B cell (primary cell): ENCODE measurements at regions not wholly inside any gene's neighbourhood (a gene's known extent, or its start where the extent isn't known, plus 50 kb on each side); places are given as distances from the start of the nearest gene placed in this dataset.

Experiments
- ATAC-seq: fragments of 200-7000 bp; cut with Tn5 transposase; one replicate; pipeline ENCODE4 v1.10.0; 2021; ENCODE audit warnings: low read depth, mild to moderate bottlenecking, moderate number of reproducible peaks, moderate library complexity
- CTCF ChIA-PET: fragments of 350-600 bp; sonication (Branson Sonifier 250); formaldehyde crosslinking; loops from one replicate; lab custom pipeline; 2021; ENCODE audit warnings: antibody characterized with exemption, inconsistent platforms; lab: Charles Lee
- POLR2A ChIA-PET: fragments of 350-600 bp; sonication (Branson Sonifier 250); formaldehyde crosslinking; loops from one replicate; lab custom pipeline; 2021; ENCODE audit warnings: antibody characterized with exemption; lab: Charles Lee
- DNase-seq: peaks from one replicate; pipeline ENCODE4 v3.0.0; 2013
- H2AFZ ChIP-seq: 2 replicates; pipeline ENCODE4 v1.6.1; 2012; ENCODE audit warnings: mild to moderate bottlenecking, low read depth, low read length; ENCODE audit not compliant: insufficient read depth, poor library complexity, severe bottlenecking
- H3K27ac ChIP-seq, 2 donors: 1 replicate in 1 of 2; 2 replicates in 1 of 2; pipeline ENCODE4 v1.5.1; 2012 to 2013; ENCODE audit warnings: low read length in 2 of 2, mild to moderate bottlenecking in 2 of 2, moderate library complexity in 1 of 2
- H3K27me3 ChIP-seq, 4 experiments: fragments of 200-600 bp in 1 of 4; sonication (generic) in 1 of 4; replicated peaks in 1 of 4; 1 replicate in 2 of 4; 2 replicates in 2 of 4; pipeline versions ENCODE4 v1.6.1 to v1.7.0; 2013 to 2016; ENCODE audit warnings: low read length in 3 of 4, mild to moderate bottlenecking in 2 of 4, mixed read lengths in 1 of 4, moderate library complexity in 1 of 4; ENCODE audit not compliant: insufficient read depth in 4 of 4, control insufficient read depth in 3 of 4; ENCODE audit errors: control extremely low read depth in 1 of 4
- H3K36me3 ChIP-seq, 2 experiments: replicated peaks in 1 of 2; 1 replicate in 1 of 2; 2 replicates in 1 of 2; pipeline versions ENCODE4 v1.6.1 to v1.7.1; 2013; ENCODE audit warnings: low read length in 1 of 2; ENCODE audit not compliant: insufficient read depth in 2 of 2, control insufficient read depth in 1 of 2; ENCODE audit errors: control extremely low read depth in 1 of 2, extremely low read depth in 1 of 2
- H3K4me1 ChIP-seq, 2 donors: fragments of 200-600 bp in 1 of 2; sonication (generic) in 1 of 2; 1 replicate in 1 of 2; 2 replicates in 1 of 2; pipeline versions ENCODE4 v1.5.1 to v1.6.1; 2013 to 2017; ENCODE audit warnings: low read length in 2 of 2; ENCODE audit not compliant: control insufficient read depth in 2 of 2, insufficient read depth in 2 of 2
- H3K4me2 ChIP-seq: replicated peaks from 2 replicates; pipeline ENCODE3; 2012; ENCODE audit warnings: mild to moderate bottlenecking, low read depth, low read length; ENCODE audit not compliant: poor library complexity, severe bottlenecking
- H3K4me3 ChIP-seq, 5 experiments: fragments of 200-600 bp in 1 of 5; sonication (generic) in 1 of 5; 1 replicate in 3 of 5; 2 replicates in 2 of 5; pipeline versions ENCODE4 v1.5.1 to v1.7.0; 2011 to 2016; ENCODE audit warnings: low read length in 4 of 5, mild to moderate bottlenecking in 4 of 5, low read depth in 2 of 5, control low read depth in 1 of 5, moderate library complexity in 1 of 5; ENCODE audit not compliant: insufficient read depth in 1 of 5; ENCODE audit errors: control extremely low read depth in 1 of 5, extremely low read depth in 1 of 5
- H3K79me2 ChIP-seq: fragments of 200-600 bp; sonication (generic); one replicate; pipeline ENCODE4 v1.6.0; 2016; ENCODE audit warnings: low read length; ENCODE audit not compliant: control insufficient read depth, insufficient read depth
- H3K9ac ChIP-seq: fragments of 200-600 bp; sonication (generic); 2 replicates; pipeline ENCODE4 v1.6.1; 2017; ENCODE audit warnings: mild to moderate bottlenecking, low read length, moderate library complexity
- H3K9me3 ChIP-seq, 3 donors: one replicate each; pipeline versions ENCODE4 v1.6.1 to v1.7.1; 2013; ENCODE audit warnings: low read length in 2 of 3; ENCODE audit not compliant: control insufficient read depth in 2 of 3, insufficient read depth in 1 of 3; ENCODE audit errors: control extremely low read depth in 1 of 3
- H4K20me1 ChIP-seq: 2 replicates; pipeline ENCODE4 v1.6.0; 2012; ENCODE audit warnings: mild to moderate bottlenecking, low read length; ENCODE audit not compliant: insufficient read depth, control insufficient read depth, poor library complexity, severe bottlenecking
- H3K27ac Mint-ChIP-seq: one replicate; pipeline ENCODE4 v1.8.0; 2021; ENCODE audit warnings: mixed read lengths
- H3K27me3 Mint-ChIP-seq: one replicate; pipeline ENCODE4 v1.8.0; 2021; ENCODE audit warnings: mixed read lengths
- H3K4me1 Mint-ChIP-seq: one replicate; pipeline ENCODE4 v1.8.0; 2021; ENCODE audit warnings: mixed read lengths
- H3K4me3 Mint-ChIP-seq: one replicate; pipeline ENCODE4 v1.8.0; 2021; ENCODE audit warnings: mixed read lengths
- H3K9me3 Mint-ChIP-seq: one replicate; pipeline ENCODE4 v1.8.0; 2022; ENCODE audit warnings: mixed read lengths; ENCODE audit not compliant: insufficient read depth
- EZH2 ChIP-seq: IDR thresholded peaks from 2 replicates; pipeline ENCODE4 v1.6.1; 2012; ENCODE audit warnings: borderline replicate concordance, low read depth, mild to moderate bottlenecking, moderate library complexity, low read length; ENCODE audit not compliant: insufficient read depth, poor library complexity, severe bottlenecking
- WGBS: methylation state at CpG from one replicate; pipeline ENCODE4 v1.1.5; 2013; ENCODE audit warnings: missing lambda C conversion rate; ENCODE audit not compliant: insufficient coverage; 5-methylcytosine and 5-hydroxymethylcytosine counted together
- intact Hi-C: fragments of 100-400 bp; cut with micrococcal nuclease; formaldehyde crosslinking; loops from one replicate; pipeline ENCODE4 v1.10.0; 2022
- TF ChIP-seq, protein P1 (sequence below): fragments of 200-600 bp; IDR thresholded peaks from one replicate; pipeline ENCODE4 v1.8.0; 2022; ENCODE audit warnings: antibody characterized with exemption, mild to moderate bottlenecking

GRCh38 chr15:38842226-38842625, 277.6 kb upstream of the RASGRP1 start:
- no peaks in the 10 kb centered on the region for H3K79me2 ChIP-seq
- no peaks in the 10 kb centered on the region for H3K9me3 ChIP-seq
- H3K4me3 Mint-ChIP-seq: no peak overlapping the region
- TF ChIP-seq, protein P1, sequence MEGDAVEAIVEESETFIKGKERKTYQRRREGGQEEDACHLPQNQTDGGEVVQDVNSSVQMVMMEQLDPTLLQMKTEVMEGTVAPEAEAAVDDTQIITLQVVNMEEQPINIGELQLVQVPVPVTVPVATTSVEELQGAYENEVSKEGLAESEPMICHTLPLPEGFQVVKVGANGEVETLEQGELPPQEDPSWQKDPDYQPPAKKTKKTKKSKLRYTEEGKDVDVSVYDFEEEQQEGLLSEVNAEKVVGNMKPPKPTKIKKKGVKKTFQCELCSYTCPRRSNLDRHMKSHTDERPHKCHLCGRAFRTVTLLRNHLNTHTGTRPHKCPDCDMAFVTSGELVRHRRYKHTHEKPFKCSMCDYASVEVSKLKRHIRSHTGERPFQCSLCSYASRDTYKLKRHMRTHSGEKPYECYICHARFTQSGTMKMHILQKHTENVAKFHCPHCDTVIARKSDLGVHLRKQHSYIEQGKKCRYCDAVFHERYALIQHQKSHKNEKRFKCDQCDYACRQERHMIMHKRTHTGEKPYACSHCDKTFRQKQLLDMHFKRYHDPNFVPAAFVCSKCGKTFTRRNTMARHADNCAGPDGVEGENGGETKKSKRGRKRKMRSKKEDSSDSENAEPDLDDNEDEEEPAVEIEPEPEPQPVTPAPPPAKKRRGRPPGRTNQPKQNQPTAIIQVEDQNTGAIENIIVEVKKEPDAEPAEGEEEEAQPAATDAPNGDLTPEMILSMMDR: no peak
- TF ChIP-seq EZH2: no peak
- H3K9ac ChIP-seq: no peak overlapping the region
- WGBS: no CpG with 5 or more reads among the region's 1 CpG
- no peaks in the 10 kb centered on the region for H3K27me3 ChIP-seq
- H3K27ac Mint-ChIP-seq: no peak overlapping the region
- H3K27me3 Mint-ChIP-seq: peaks cover 24% of the 10 kb centered on the region
- H3K27ac ChIP-seq: no peak overlapping the region
- CTCF ChIA-PET: no interaction called here
- H4K20me1 ChIP-seq: no peaks in the 10 kb centered on the region
- no peaks in the 10 kb centered on the region for H3K4me1 Mint-ChIP-seq
- no peaks in the 10 kb centered on the region for H3K9me3 Mint-ChIP-seq
- DNase-seq (no peak), ATAC-seq (no peak)
- no peak overlapping the region for H3K4me3 ChIP-seq
- POLR2A ChIA-PET: no interaction called here
- intact Hi-C loops: no loop called here
- no peaks in the 10 kb centered on the region for H3K36me3 ChIP-seq
- H3K4me2 ChIP-seq: no peak overlapping the region
- no peak overlapping the region for H2AFZ ChIP-seq
- no peaks in the 10 kb centered on the region for H3K4me1 ChIP-seq

- H3K27me3 Mint-ChIP-seq: peaks cover 17% of the 10 kb centered on the region
- no peaks in the 10 kb centered on the region for H3K79me2 ChIP-seq
- no peaks in the 10 kb centered on the region for H3K9me3 Mint-ChIP-seq
Measured at GRCh38 chr15:38843051-38843501, 278.5 kb upstream of the RASGRP1 start.

More at GRCh38 chr15:38843051-38843501, 278.5 kb upstream of the RASGRP1 start:
- no CpG with 5 or more reads among the region's 3 CpGs for WGBS
- TF ChIP-seq, protein P1: no peak
- no peak for TF ChIP-seq EZH2
- CTCF ChIA-PET: no interaction called here
- H3K4me3 ChIP-seq: no peak overlapping the region
- DNase-seq: no peak
- Mint-ChIP-seq H3K4me3 (no peak overlapping the region), H3K4me1 (no peaks in the 10 kb centered on the region), H3K27ac (no peak overlapping the region)
- H3K9me3 ChIP-seq: no peaks in the 10 kb centered on the region
- no peaks in the 10 kb centered on the region for H3K4me1 ChIP-seq
- intact Hi-C loops: no loop called here
- POLR2A ChIA-PET: no interaction called here
- no peak for ATAC-seq
- H3K4me2 ChIP-seq: no peak overlapping the region
- H3K27me3 ChIP-seq: no peaks in the 10 kb centered on the region
- no peak overlapping the region for H3K27ac ChIP-seq
- H2AFZ ChIP-seq: no peak overlapping the region
- H3K36me3 ChIP-seq: no peaks in the 10 kb centered on the region
- H3K9ac ChIP-seq: no peak overlapping the region
- H4K20me1 ChIP-seq: no peaks in the 10 kb centered on the region
